Activated B cell treated with CpG ODN at 0.5 μM for 24 hours (primary cell): ENCODE measurements at regions not wholly inside any gene's neighbourhood (a gene's known extent, or its start where the extent isn't known, plus 50 kb on each side); places are given as distances from the start of the nearest gene placed in this dataset.

Experiments
- ATAC-seq: fragments of 200-7000 bp; cut with Tn5 transposase; one replicate; pipeline ENCODE4 v1.10.0; 2021; ENCODE audit warnings: low read depth, mild to moderate bottlenecking, moderate library complexity
- CTCF ChIA-PET: fragments of 350-600 bp; sonication (Branson Sonifier 250); formaldehyde crosslinking; loops from one replicate; lab custom pipeline; 2021; ENCODE audit warnings: antibody characterized with exemption; lab: Charles Lee
- POLR2A ChIA-PET: fragments of 350-600 bp; sonication (Branson Sonifier 250); formaldehyde crosslinking; loops from one replicate; lab custom pipeline; 2021; ENCODE audit warnings: antibody characterized with exemption; lab: Charles Lee
- DNase-seq: peaks from one replicate; pipeline ENCODE4 v3.0.0; 2022
- H3K27ac Mint-ChIP-seq: one replicate; pipeline ENCODE4 v1.8.0; 2020; ENCODE audit warnings: mixed read lengths
- H3K27me3 Mint-ChIP-seq: one replicate; pipeline ENCODE4 v1.8.0; 2021; ENCODE audit warnings: mixed read lengths
- H3K36me3 Mint-ChIP-seq: one replicate; pipeline ENCODE4 v1.8.0; 2021; ENCODE audit warnings: low read depth, mixed read lengths
- H3K4me1 Mint-ChIP-seq: one replicate; pipeline ENCODE4 v1.8.0; 2021; ENCODE audit warnings: mixed read lengths
- H3K4me3 Mint-ChIP-seq: one replicate; pipeline ENCODE4 v1.8.0; 2020; ENCODE audit warnings: mild to moderate bottlenecking, mixed read lengths
- H3K9me3 Mint-ChIP-seq: one replicate; pipeline ENCODE4 v1.8.0; 2020; ENCODE audit warnings: mixed read lengths
- CTCF ChIP-seq: fragments of 200-600 bp; IDR thresholded peaks from one replicate; pipeline ENCODE4 v1.8.0; 2022; ENCODE audit warnings: antibody characterized with exemption, mild to moderate bottlenecking
- intact Hi-C: fragments of 100-400 bp; cut with micrococcal nuclease; formaldehyde crosslinking; loops from one replicate; pipeline ENCODE4 v1.15.1; 2024

GRCh38 chr13:32852526-32852925 is 163.7 kb upstream of the KL start:
- Mint-ChIP-seq H3K27ac (no peak overlapping the region), H3K9me3 (no peaks in the 10 kb centered on the region)

GRCh38 chr13:32857077-32857476 is 159.1 kb upstream of the KL start:
- CTCF ChIA-PET: no interaction called here
- ATAC-seq (no peak), DNase-seq (no peak)
- no peaks in the 10 kb centered on the region for H3K36me3 Mint-ChIP-seq
- peaks cover 4% of the 10 kb centered on the region for H3K27me3 Mint-ChIP-seq
- H3K9me3 Mint-ChIP-seq: no peaks in the 10 kb centered on the region
- TF ChIP-seq CTCF: no peak
- H3K4me3 Mint-ChIP-seq: no peak overlapping the region
- POLR2A ChIA-PET: no interaction called here
- H3K4me1 Mint-ChIP-seq: no peaks in the 10 kb centered on the region
- H3K27ac Mint-ChIP-seq: no peak overlapping the region
- intact Hi-C loops: no loop called here

More at GRCh38 chr13:32852526-32852925, 163.7 kb upstream of the KL start:
- no peak for ATAC-seq
- DNase-seq: no peak
- H3K4me3 Mint-ChIP-seq: no peak overlapping the region
- POLR2A ChIA-PET: no interaction called here
- intact Hi-C loops: no loop called here
- H3K4me1 Mint-ChIP-seq: no peaks in the 10 kb centered on the region
- CTCF ChIA-PET: interaction anchor here (0.5 kb wide), 1 partner anchor 15 kb away, joined by 3 read pairs; no protein-coding TSS in a partner anchor
- no peak for TF ChIP-seq CTCF
- H3K36me3 Mint-ChIP-seq: no peaks in the 10 kb centered on the region
- peaks cover 8% of the 10 kb centered on the region for H3K27me3 Mint-ChIP-seq

GRCh38 chr13:32857689-32858088 is 158.5 kb upstream of the KL start:
- intact Hi-C loops: no loop called here
- TF ChIP-seq CTCF: no peak
- CTCF ChIA-PET: no interaction called here
- ATAC-seq: no peak
- H3K4me3 Mint-ChIP-seq: no peak overlapping the region
- H3K9me3 Mint-ChIP-seq: no peaks in the 10 kb centered on the region
- DNase-seq: no peak
- POLR2A ChIA-PET: no interaction called here
- no peaks in the 10 kb centered on the region for H3K36me3 Mint-ChIP-seq
- no peaks in the 10 kb centered on the region for H3K4me1 Mint-ChIP-seq
- no peak overlapping the region for H3K27ac Mint-ChIP-seq
- peaks cover 4% of the 10 kb centered on the region for H3K27me3 Mint-ChIP-seq

- Mint-ChIP-seq H3K27me3 (no peaks in the 10 kb centered on the region), H3K27ac (no peak overlapping the region), H3K36me3 (no peaks in the 10 kb centered on the region), H3K9me3 (no peaks in the 10 kb centered on the region), H3K4me1 (no peaks in the 10 kb centered on the region), H3K4me3 (no peak overlapping the region)
- ChIA-PET CTCF (no interaction called here), POLR2A (no interaction called here)
- TF ChIP-seq CTCF: no peak
- intact Hi-C loops: loop anchor here (5.0 kb wide), 1 partner anchor 1537 kb away; no protein-coding TSS in a partner anchor
- no peak for DNase-seq
- no peak for ATAC-seq
Measured at GRCh38 chr13:32859707-32860292, 156.4 kb upstream of the KL start.

- Mint-ChIP-seq H3K9me3 (no peaks in the 10 kb centered on the region), H3K4me3 (no peak overlapping the region), H3K4me1 (no peaks in the 10 kb centered on the region), H3K36me3 (no peaks in the 10 kb centered on the region), H3K27ac (no peak overlapping the region), H3K27me3 (no peaks in the 10 kb centered on the region)
- DNase-seq: no peak
- no peak for ATAC-seq
- CTCF ChIA-PET: no interaction called here
- POLR2A ChIA-PET: no interaction called here
- TF ChIP-seq CTCF: no peak
- intact Hi-C loops: loop anchor here (5.0 kb wide), 1 partner anchor 1539 kb away; no protein-coding TSS in a partner anchor
Measured at GRCh38 chr13:32861304-32861703, 154.9 kb upstream of the KL start.
